Kidney (tissue), 13 donors: ENCODE measurements at regions not wholly inside any gene's neighbourhood (a gene's known extent, or its start where the extent isn't known, plus 50 kb on each side); places are given as distances from the start of the nearest gene placed in this dataset.
"Not testable (repeated sequence)": the region's sequence is repeated elsewhere in the genome, so short reads cannot be mapped to it uniquely, and the experiment has no call there.

Experiments used
- DNase-seq, 5 donors: peaks; one replicate each; pipeline ENCODE4 v3.0.0-alpha.2; 2013 to 2020
- FAIRE-seq: peaks from 2 replicates; lab custom pipeline; 2012; peaks lifted over from hg19 to GRCh38; lab: Jason Lieb, UNC
- H3K27ac ChIP-seq, 2 donors: one replicate each; pipeline ENCODE4 v1.7.0; 2013; ENCODE audit warnings: low read depth in 2 of 2, low read length in 2 of 2, inconsistent platforms in 1 of 2
- H3K27me3 ChIP-seq: one replicate; pipeline ENCODE4 v1.7.1; 2013; ENCODE audit warnings: low read length, inconsistent platforms; ENCODE audit not compliant: control insufficient read depth, insufficient read depth
- H3K36me3 ChIP-seq, 3 donors: one replicate each; pipeline versions ENCODE4 v1.7.0 to v1.7.1; 2013; ENCODE audit warnings: low read length in 3 of 3, control low read depth in 1 of 3, inconsistent platforms in 1 of 3; ENCODE audit not compliant: insufficient read depth in 3 of 3, control insufficient read depth in 2 of 3
- H3K4me1 ChIP-seq, 3 donors: one replicate each; pipeline versions ENCODE4 v1.7.0 to v1.7.1; 2013; ENCODE audit warnings: low read length in 3 of 3, inconsistent platforms in 1 of 3, low read depth in 1 of 3; ENCODE audit not compliant: control insufficient read depth in 2 of 3, insufficient read depth in 2 of 3
- H3K4me3 ChIP-seq, 3 donors: one replicate each; pipeline versions ENCODE4 v1.7.0 to v1.8.1; 2013; ENCODE audit warnings: low read length in 3 of 3, control low read depth in 1 of 3, inconsistent platforms in 1 of 3
- H3K9ac ChIP-seq, 3 donors: one replicate each; pipeline versions ENCODE4 v1.7.0 to v1.7.1; 2013; ENCODE audit warnings: low read length in 3 of 3, control low read depth in 1 of 3, inconsistent platforms in 1 of 3
- H3K9me3 ChIP-seq, 3 donors: one replicate each; pipeline versions ENCODE4 v1.7.0 to v1.7.1; 2013; ENCODE audit warnings: low read length in 3 of 3, control low read depth in 1 of 3, inconsistent platforms in 1 of 3; ENCODE audit not compliant: control insufficient read depth in 2 of 3, insufficient read depth in 1 of 3
- CTCF ChIP-seq: IDR thresholded peaks from 3 replicates; pipeline ENCODE4 v1.5.1; 2012; ENCODE audit warnings: mild to moderate bottlenecking, moderate library complexity, borderline replicate concordance; ENCODE audit not compliant: insufficient read depth; ENCODE audit errors: extremely low read depth
- intact Hi-C: fragments of 100-400 bp; cut with DNase I; formaldehyde crosslinking; loops from one replicate; pipeline ENCODE4 v1.11.1; 2022
- donor health status: control.
- donor health status: control.
- donor health status: control.
- donor health status: control.
- donor health status: control.
- donor health status: DM: yes; HTN: yes; CAD: no.
- donor health status: Normal renal cell carcinoma (clear cell type).

- no peak for FAIRE-seq
- intact Hi-C loops: no loop called here
- Histone ChIP-seq H3K27ac (no peak overlapping the region), H3K36me3 (no peaks in the 10 kb centered on the region), H3K4me1 (no peaks in the 10 kb centered on the region), H3K27me3 (no peaks in the 10 kb centered on the region), H3K9ac (no peak overlapping the region), H3K4me3 (no peak overlapping the region), H3K9me3 (no peaks in the 10 kb centered on the region)
- TF ChIP-seq CTCF: no peak
- peak in 1 of 5 donors; percentile 2 for DNase-seq
These were observed 384.0 kb upstream of the FOXG1 start for GRCh38 chr14:28382444-28383190.

- DNase-seq (no peak), FAIRE-seq (no peak)
- Histone ChIP-seq H3K27ac (no peak overlapping the region), H3K4me1 (no peaks in the 10 kb centered on the region), H3K4me3 (no peak overlapping the region), H3K27me3 (no peaks in the 10 kb centered on the region), H3K9ac (no peak overlapping the region), H3K9me3 (no peaks in the 10 kb centered on the region), H3K36me3 (no peaks in the 10 kb centered on the region)
- TF ChIP-seq CTCF: no peak
- intact Hi-C loops: no loop called here
These were observed 368.1 kb upstream of the FOXG1 start for GRCh38 chr14:28398506-28398905.

GRCh38 chr14:28401705-28402104 is 364.9 kb upstream of the FOXG1 start:
- H3K9ac ChIP-seq, intact Hi-C loops, H3K36me3 ChIP-seq, H3K27ac ChIP-seq, H3K4me1 ChIP-seq, DNase-seq, H3K27me3 ChIP-seq, H3K4me3 ChIP-seq, FAIRE-seq, H3K9me3 ChIP-seq: not testable (repeated sequence)

- H3K9ac ChIP-seq: no peak overlapping the region
- H3K27me3 ChIP-seq: no peaks in the 10 kb centered on the region
- FAIRE-seq: no peak
- TF ChIP-seq CTCF: no peak
- no peak for DNase-seq
- intact Hi-C loops: no loop called here
- no peaks in the 10 kb centered on the region for H3K9me3 ChIP-seq
- no peak overlapping the region for H3K27ac ChIP-seq
- no peaks in the 10 kb centered on the region for H3K4me1 ChIP-seq
- H3K36me3 ChIP-seq: no peaks in the 10 kb centered on the region
- H3K4me3 ChIP-seq: no peak overlapping the region
These were observed 360.4 kb upstream of the FOXG1 start for GRCh38 chr14:28406196-28406595.
